ENCODE measurements at regions not wholly inside any gene's neighbourhood (a gene's known extent, or its start where the extent isn't known, plus 50 kb on each side); places are given as distances from the start of the nearest gene placed in this dataset.

DNA sequence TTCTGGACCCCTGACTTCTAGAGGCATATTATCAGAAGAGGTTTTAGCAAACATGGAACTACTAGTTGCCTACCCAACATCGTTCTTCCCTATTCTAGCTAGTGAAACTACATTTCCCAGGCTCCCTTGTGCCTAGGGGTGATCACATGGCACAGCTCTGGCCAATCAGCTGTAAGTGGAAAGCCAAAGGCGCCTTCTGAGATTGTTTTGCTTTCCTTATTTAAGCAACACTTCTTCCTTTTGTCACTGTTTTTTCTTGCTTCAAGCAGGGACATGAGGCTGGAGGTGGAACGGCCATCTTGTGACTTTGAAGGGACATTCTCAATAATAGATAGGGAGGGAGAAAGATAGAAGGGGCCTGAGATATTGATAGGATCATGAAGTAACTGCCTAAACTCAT, 136.7 kb downstream of the ZNF664 start:
- TF ChIP-seq CTCF (IDR thresholded peaks at IDR 0.05; ENCODE audit: low read length): no peak
- no peak for TF ChIP-seq EZH2 (IDR thresholded peaks at IDR 0.05; ENCODE audit: borderline replicate concordance, low read length)
